Endothelial cell of umbilical vein (primary cell): ENCODE measurements at regions not wholly inside any gene's neighbourhood (a gene's known extent, or its start where the extent isn't known, plus 50 kb on each side); places are given as distances from the start of the nearest gene placed in this dataset.
"Not testable (repeated sequence)": the region's sequence is repeated elsewhere in the genome, so short reads cannot be mapped to it uniquely, and the experiment has no call there.

Experiments
- BruUV-seq: library from RNA; stranded (reverse); fragments of 400-500 nt; replicated peaks from 2 replicates; lab custom pipeline; 2021; lab: Mats Ljungman, UMichigan
- CTCF ChIA-PET: fragments of 300-600, 350-600 bp; sonication (Branson Sonifier 250); formaldehyde crosslinking; loops from one replicate; lab custom pipeline; 2021; ENCODE audit warnings: antibody characterized with exemption, inconsistent platforms; lab: Charles Lee
- POLR2A ChIA-PET: fragments of 300-600, 350-600 bp; sonication (Branson Sonifier 250); formaldehyde crosslinking; loops from one replicate; lab custom pipeline; 2021; ENCODE audit warnings: antibody characterized with exemption, inconsistent platforms; lab: Charles Lee
- DNase-seq: peaks from one replicate; pipeline ENCODE4 v3.0.0-alpha.2; 2011; ENCODE audit warnings: low read depth, low spot score
- FAIRE-seq: peaks from 2 replicates; lab custom pipeline; 2011; peaks lifted over from hg19 to GRCh38; lab: Jason Lieb, UNC
- H2AFZ ChIP-seq: 2 replicates; pipeline ENCODE4 v1.6.0; 2012; ENCODE audit warnings: low read depth, low read length, control low read depth, inconsistent platforms
- H3K27ac ChIP-seq: 2 replicates; pipeline ENCODE4 v1.5.1; 2011; ENCODE audit warnings: low read depth, mild to moderate bottlenecking, control low read depth, low read length, moderate library complexity; ENCODE audit not compliant: insufficient read depth
- H3K27me3 ChIP-seq, 2 experiments: 2 replicates each; pipeline versions ENCODE4 v1.6.0 to v1.6.1; 2011; ENCODE audit warnings: low read length in 2 of 2, mixed read lengths in 1 of 2; ENCODE audit not compliant: control insufficient read depth in 2 of 2, insufficient read depth in 2 of 2
- H3K36me3 ChIP-seq, 2 experiments: 2 replicates in 1 of 2; 3 replicates in 1 of 2; pipeline ENCODE4 v1.5.1; 2011; ENCODE audit warnings: low read length in 2 of 2, mild to moderate bottlenecking in 1 of 2, moderate library complexity in 1 of 2; ENCODE audit not compliant: control insufficient read depth in 2 of 2, insufficient read depth in 2 of 2; ENCODE audit errors: extremely low read depth in 1 of 2
- H3K4me1 ChIP-seq: 3 replicates; pipeline ENCODE4 v1.5.1; 2011; ENCODE audit warnings: mild to moderate bottlenecking, low read length; ENCODE audit not compliant: control insufficient read depth, insufficient read depth; ENCODE audit errors: extremely low read depth
- H3K4me2 ChIP-seq: 2 replicates; pipeline ENCODE4 v1.6.1; 2011; ENCODE audit warnings: low read length, control low read depth, mixed read lengths; ENCODE audit not compliant: insufficient read depth
- H3K4me3 ChIP-seq, 3 experiments: fragments of 200-600 bp in 1 of 3; sonication (generic), shearing (Covaris generic) in 1 of 3; replicated peaks in 1 of 3; 2 replicates each; pipeline ENCODE4 v1.5.1; 2011 to 2016; ENCODE audit warnings: control low read depth in 3 of 3, low read length in 3 of 3, mild to moderate bottlenecking in 2 of 3, inconsistent platforms in 1 of 3, low read depth in 1 of 3, moderate library complexity in 1 of 3; ENCODE audit not compliant: insufficient read depth in 1 of 3
- H3K79me2 ChIP-seq: 2 replicates; pipeline ENCODE4 v1.6.0; 2012; ENCODE audit warnings: low read length, inconsistent platforms; ENCODE audit not compliant: control insufficient read depth, insufficient read depth
- H3K9ac ChIP-seq: replicated peaks from 2 replicates; pipeline ENCODE3; 2011; ENCODE audit warnings: low read length, control low read depth; ENCODE audit not compliant: insufficient read depth; ENCODE audit errors: extremely low read depth
- H3K9me1 ChIP-seq: replicated peaks from 3 replicates; pipeline ENCODE4 v1.6.0; 2011; ENCODE audit warnings: mild to moderate bottlenecking, low read length; ENCODE audit not compliant: control insufficient read depth, insufficient read depth; ENCODE audit errors: extremely low read depth
- H3K9me3 ChIP-seq: replicated peaks from 2 replicates; pipeline ENCODE4 v1.5.1; 2012; ENCODE audit warnings: low read length, inconsistent platforms; ENCODE audit not compliant: control insufficient read depth, insufficient read depth
- H4K20me1 ChIP-seq: replicated peaks from 2 replicates; pipeline ENCODE3; 2011; ENCODE audit warnings: mild to moderate bottlenecking, low read length; ENCODE audit not compliant: control insufficient read depth, insufficient read depth; ENCODE audit errors: extremely low read depth
- dilution Hi-C: fragments of 300-500 bp; cut with MboI; formaldehyde crosslinking; loops from one replicate; pipeline ENCODE4 v1.15.0; 2019; ENCODE audit warnings: low sequenced_read_pairs; ENCODE audit not compliant: extremely low pct_ligation_motif_present
- intact Hi-C: fragments of 100-400 bp; cut with micrococcal nuclease; formaldehyde crosslinking; loops from one replicate; pipeline ENCODE4 v1.10.0; 2022

- BruUV-seq, H3K9ac ChIP-seq, H2AFZ ChIP-seq, POLR2A ChIA-PET, H4K20me1 ChIP-seq, H3K27ac ChIP-seq, dilution Hi-C loops, H3K9me3 ChIP-seq, FAIRE-seq, H3K9me1 ChIP-seq, H3K4me1 ChIP-seq, H3K4me3 ChIP-seq, H3K4me2 ChIP-seq, H3K79me2 ChIP-seq, H3K27me3 ChIP-seq, H3K36me3 ChIP-seq, DNase-seq, CTCF ChIA-PET, intact Hi-C loops: not testable (repeated sequence)
Observed at GRCh38 chr13:37155613-37156097, 50.2 kb upstream of the CSNK1A1L start.
